ENCODE measurements at regions not wholly inside any gene's neighbourhood (a gene's known extent, or its start where the extent isn't known, plus 50 kb on each side); places are given as distances from the start of the nearest gene placed in this dataset.

- no peak for TF ChIP-seq CTCF (IDR thresholded peaks at IDR 0.05)
- no peak for TF ChIP-seq EZH2 (IDR thresholded peaks at IDR 0.05)
Measured at GRCh38 chr1:30371888-30372791, 351.2 kb downstream of the MATN1 start.

Data from neural progenitor cell (in vitro differentiated cells).